ENCODE measurements at regions not wholly inside any gene's neighbourhood (a gene's known extent, or its start where the extent isn't known, plus 50 kb on each side); places are given as distances from the start of the nearest gene placed in this dataset.

DNA sequence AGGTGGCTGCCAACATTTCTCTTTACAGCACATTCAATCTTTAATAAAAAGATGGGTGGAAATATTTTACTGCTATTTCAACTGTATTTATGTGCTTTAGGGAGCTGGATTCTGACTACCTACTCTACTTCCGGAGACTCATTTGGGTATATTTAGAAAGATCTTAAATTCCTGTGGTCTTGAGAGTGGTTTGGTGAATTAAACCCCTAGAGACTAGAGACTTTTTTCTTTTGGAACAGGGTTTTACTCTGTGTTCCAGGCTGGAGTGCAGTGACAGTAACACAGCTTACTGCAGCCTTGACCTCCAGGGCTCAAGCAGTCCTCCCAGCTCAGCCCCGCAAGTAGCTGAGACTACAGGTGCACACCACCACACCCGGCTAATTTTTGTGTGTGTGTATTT, 79.0 kb upstream of the HABP2 start:
- no peaks in the 10 kb centered on the region for H3K79me2 ChIP-seq (replicated peaks; ENCODE audit: insufficient read depth, low read length)
- H3K4me2 ChIP-seq (ENCODE audit: low read length), result no peak overlapping the region
- H4K20me1 ChIP-seq (ENCODE audit: insufficient read depth), result no peaks in the 10 kb centered on the region
- no peak overlapping the region for H3K9ac ChIP-seq (ENCODE audit: low read length)
- H2AFZ ChIP-seq (ENCODE audit: low read depth, low read length), result no peak overlapping the region
- no peaks in the 10 kb centered on the region for H3K9me2 ChIP-seq (ENCODE audit: insufficient read depth, low read length)
- TF ChIP-seq SMC3 (conservative IDR thresholded peaks at IDR 0.05; ENCODE audit: poor library complexity) (no peak), MXI1 (conservative IDR thresholded peaks at IDR 0.05; ENCODE audit: poor library complexity, severe bottlenecking) (no peak), EP300 (conservative IDR thresholded peaks at IDR 0.05; ENCODE audit: poor library complexity, severe bottlenecking) (no peak), RAD21 (conservative IDR thresholded peaks at IDR 0.05) (no peak), POLR2AphosphoS5 (IDR thresholded peaks at IDR 0.05) (no peak), REST (IDR thresholded peaks at IDR 0.05; ENCODE audit: borderline replicate concordance) (no peak), TAF1 (IDR thresholded peaks at IDR 0.05; ENCODE audit: low read depth) (no peak), CTCF (IDR thresholded peaks at IDR 0.05; ENCODE audit: poor library complexity, severe bottlenecking) (no peak), EZH2 (IDR thresholded peaks at IDR 0.05; ENCODE audit: borderline replicate concordance, insufficient read depth, low read length, poor library complexity, severe bottlenecking) (no peak)
- H3K27ac ChIP-seq (ENCODE audit: low read length), result no peak overlapping the region
- no peaks in the 10 kb centered on the region for H3K36me3 ChIP-seq (ENCODE audit: insufficient read depth, low read length)
- no peak overlapping the region for H3K4me3 ChIP-seq (ENCODE audit: low read length)
- H3F3A ChIP-seq (ENCODE audit: insufficient read depth, low read length, poor library complexity, severe bottlenecking), result no peaks in the 10 kb centered on the region
- no peaks in the 10 kb centered on the region for H3K27me3 ChIP-seq (ENCODE audit: insufficient read depth, low read depth, low read length)
- H3K9me3 ChIP-seq (ENCODE audit: low read length), result no peaks in the 10 kb centered on the region

- no peaks in the 10 kb centered on the region for H4K20me1 ChIP-seq (ENCODE audit: insufficient read depth)
- H3K27me3 ChIP-seq (ENCODE audit: insufficient read depth, low read depth, low read length), result no peaks in the 10 kb centered on the region
- no peak overlapping the region for H2AFZ ChIP-seq (ENCODE audit: low read depth, low read length)
- no peak for TF ChIP-seq CTCF (IDR thresholded peaks at IDR 0.05; ENCODE audit: poor library complexity, severe bottlenecking)
- no peak for TF ChIP-seq RAD21 (conservative IDR thresholded peaks at IDR 0.05)
- no peak for TF ChIP-seq TAF1 (IDR thresholded peaks at IDR 0.05; ENCODE audit: low read depth)
- no peak for TF ChIP-seq REST (IDR thresholded peaks at IDR 0.05; ENCODE audit: borderline replicate concordance)
- no peak for TF ChIP-seq SMC3 (conservative IDR thresholded peaks at IDR 0.05; ENCODE audit: poor library complexity)
- TF ChIP-seq POLR2AphosphoS5 (IDR thresholded peaks at IDR 0.05), result no peak
- H3K27ac ChIP-seq (ENCODE audit: low read length), result no peak overlapping the region
- H3K9ac ChIP-seq (ENCODE audit: low read length), result no peak overlapping the region
- no peak overlapping the region for H3K4me2 ChIP-seq (ENCODE audit: low read length)
- H3K4me3 ChIP-seq (ENCODE audit: low read length), result no peak overlapping the region
- H3K79me2 ChIP-seq (replicated peaks; ENCODE audit: insufficient read depth, low read length), result no peaks in the 10 kb centered on the region
- no peaks in the 10 kb centered on the region for H3F3A ChIP-seq (ENCODE audit: insufficient read depth, low read length, poor library complexity, severe bottlenecking)
- H3K9me2 ChIP-seq (ENCODE audit: insufficient read depth, low read length), result no peaks in the 10 kb centered on the region
- peaks cover 2% of the 10 kb centered on the region for H3K9me3 ChIP-seq (ENCODE audit: low read length)
- no peaks in the 10 kb centered on the region for H3K36me3 ChIP-seq (ENCODE audit: insufficient read depth, low read length)
These were observed 78.1 kb upstream of the HABP2 start for GRCh38 chr10:113474752-113475151.
